H1 (cell line): ENCODE measurements at regions not wholly inside any gene's neighbourhood (a gene's known extent, or its start where the extent isn't known, plus 50 kb on each side); places are given as distances from the start of the nearest gene placed in this dataset.

Experiments used
- EP300 ChIP-seq, 2 experiments: IDR thresholded peaks; 1 replicate in 1 of 2; 2 replicates in 1 of 2; pipeline ENCODE4 v1.6.1; 2011 to 2012; ENCODE audit warnings: low read depth in 2 of 2, low read length in 2 of 2, mild to moderate bottlenecking in 2 of 2, borderline replicate concordance in 1 of 2, inconsistent platforms in 1 of 2, moderate library complexity in 1 of 2
- TF ChIP-seq, protein P1 (sequence below): fragments of 300-600 bp; sonication (generic); IDR thresholded peaks from 2 replicates; pipeline ENCODE4 v1.7.1; 2012; ENCODE audit warnings: low read length, moderate library complexity, mild to moderate bottlenecking, inconsistent platforms; ENCODE audit not compliant: insufficient replicate concordance

DNA sequence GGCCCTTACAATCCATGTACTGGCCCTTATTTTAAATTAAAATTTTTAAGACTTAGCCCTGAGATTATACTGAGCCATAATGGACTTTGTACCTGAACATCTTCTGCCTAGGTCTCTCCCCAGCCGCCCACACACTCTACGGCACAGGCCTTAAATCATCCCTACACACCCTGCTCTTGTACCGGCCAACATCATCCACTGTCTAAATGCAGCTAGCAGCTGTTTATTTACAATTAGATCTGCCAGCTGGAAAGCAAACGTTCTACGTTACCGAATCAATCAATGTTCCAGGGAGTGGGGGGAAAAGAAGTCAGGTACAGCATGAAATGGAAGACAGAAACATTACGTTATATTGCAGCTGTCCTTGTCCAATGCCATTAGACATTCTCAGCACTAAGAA, 88.4 kb upstream of the GRAMD2B start (continued):
- TF ChIP-seq, protein P1, sequence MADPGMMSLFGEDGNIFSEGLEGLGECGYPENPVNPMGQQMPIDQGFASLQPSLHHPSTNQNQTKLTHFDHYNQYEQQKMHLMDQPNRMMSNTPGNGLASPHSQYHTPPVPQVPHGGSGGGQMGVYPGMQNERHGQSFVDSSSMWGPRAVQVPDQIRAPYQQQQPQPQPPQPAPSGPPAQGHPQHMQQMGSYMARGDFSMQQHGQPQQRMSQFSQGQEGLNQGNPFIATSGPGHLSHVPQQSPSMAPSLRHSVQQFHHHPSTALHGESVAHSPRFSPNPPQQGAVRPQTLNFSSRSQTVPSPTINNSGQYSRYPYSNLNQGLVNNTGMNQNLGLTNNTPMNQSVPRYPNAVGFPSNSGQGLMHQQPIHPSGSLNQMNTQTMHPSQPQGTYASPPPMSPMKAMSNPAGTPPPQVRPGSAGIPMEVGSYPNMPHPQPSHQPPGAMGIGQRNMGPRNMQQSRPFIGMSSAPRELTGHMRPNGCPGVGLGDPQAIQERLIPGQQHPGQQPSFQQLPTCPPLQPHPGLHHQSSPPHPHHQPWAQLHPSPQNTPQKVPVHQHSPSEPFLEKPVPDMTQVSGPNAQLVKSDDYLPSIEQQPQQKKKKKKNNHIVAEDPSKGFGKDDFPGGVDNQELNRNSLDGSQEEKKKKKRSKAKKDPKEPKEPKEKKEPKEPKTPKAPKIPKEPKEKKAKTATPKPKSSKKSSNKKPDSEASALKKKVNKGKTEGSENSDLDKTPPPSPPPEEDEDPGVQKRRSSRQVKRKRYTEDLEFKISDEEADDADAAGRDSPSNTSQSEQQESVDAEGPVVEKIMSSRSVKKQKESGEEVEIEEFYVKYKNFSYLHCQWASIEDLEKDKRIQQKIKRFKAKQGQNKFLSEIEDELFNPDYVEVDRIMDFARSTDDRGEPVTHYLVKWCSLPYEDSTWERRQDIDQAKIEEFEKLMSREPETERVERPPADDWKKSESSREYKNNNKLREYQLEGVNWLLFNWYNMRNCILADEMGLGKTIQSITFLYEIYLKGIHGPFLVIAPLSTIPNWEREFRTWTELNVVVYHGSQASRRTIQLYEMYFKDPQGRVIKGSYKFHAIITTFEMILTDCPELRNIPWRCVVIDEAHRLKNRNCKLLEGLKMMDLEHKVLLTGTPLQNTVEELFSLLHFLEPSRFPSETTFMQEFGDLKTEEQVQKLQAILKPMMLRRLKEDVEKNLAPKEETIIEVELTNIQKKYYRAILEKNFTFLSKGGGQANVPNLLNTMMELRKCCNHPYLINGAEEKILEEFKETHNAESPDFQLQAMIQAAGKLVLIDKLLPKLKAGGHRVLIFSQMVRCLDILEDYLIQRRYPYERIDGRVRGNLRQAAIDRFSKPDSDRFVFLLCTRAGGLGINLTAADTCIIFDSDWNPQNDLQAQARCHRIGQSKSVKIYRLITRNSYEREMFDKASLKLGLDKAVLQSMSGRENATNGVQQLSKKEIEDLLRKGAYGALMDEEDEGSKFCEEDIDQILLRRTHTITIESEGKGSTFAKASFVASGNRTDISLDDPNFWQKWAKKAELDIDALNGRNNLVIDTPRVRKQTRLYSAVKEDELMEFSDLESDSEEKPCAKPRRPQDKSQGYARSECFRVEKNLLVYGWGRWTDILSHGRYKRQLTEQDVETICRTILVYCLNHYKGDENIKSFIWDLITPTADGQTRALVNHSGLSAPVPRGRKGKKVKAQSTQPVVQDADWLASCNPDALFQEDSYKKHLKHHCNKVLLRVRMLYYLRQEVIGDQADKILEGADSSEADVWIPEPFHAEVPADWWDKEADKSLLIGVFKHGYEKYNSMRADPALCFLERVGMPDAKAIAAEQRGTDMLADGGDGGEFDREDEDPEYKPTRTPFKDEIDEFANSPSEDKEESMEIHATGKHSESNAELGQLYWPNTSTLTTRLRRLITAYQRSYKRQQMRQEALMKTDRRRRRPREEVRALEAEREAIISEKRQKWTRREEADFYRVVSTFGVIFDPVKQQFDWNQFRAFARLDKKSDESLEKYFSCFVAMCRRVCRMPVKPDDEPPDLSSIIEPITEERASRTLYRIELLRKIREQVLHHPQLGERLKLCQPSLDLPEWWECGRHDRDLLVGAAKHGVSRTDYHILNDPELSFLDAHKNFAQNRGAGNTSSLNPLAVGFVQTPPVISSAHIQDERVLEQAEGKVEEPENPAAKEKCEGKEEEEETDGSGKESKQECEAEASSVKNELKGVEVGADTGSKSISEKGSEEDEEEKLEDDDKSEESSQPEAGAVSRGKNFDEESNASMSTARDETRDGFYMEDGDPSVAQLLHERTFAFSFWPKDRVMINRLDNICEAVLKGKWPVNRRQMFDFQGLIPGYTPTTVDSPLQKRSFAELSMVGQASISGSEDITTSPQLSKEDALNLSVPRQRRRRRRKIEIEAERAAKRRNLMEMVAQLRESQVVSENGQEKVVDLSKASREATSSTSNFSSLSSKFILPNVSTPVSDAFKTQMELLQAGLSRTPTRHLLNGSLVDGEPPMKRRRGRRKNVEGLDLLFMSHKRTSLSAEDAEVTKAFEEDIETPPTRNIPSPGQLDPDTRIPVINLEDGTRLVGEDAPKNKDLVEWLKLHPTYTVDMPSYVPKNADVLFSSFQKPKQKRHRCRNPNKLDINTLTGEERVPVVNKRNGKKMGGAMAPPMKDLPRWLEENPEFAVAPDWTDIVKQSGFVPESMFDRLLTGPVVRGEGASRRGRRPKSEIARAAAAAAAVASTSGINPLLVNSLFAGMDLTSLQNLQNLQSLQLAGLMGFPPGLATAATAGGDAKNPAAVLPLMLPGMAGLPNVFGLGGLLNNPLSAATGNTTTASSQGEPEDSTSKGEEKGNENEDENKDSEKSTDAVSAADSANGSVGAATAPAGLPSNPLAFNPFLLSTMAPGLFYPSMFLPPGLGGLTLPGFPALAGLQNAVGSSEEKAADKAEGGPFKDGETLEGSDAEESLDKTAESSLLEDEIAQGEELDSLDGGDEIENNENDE: no peak
- no peak for TF ChIP-seq EP300 (IDR thresholded peaks at IDR 0.05; ENCODE audit: borderline replicate concordance in 1 of 2, low read depth in 2 of 2, low read length in 2 of 2)
